GM19452 (cell line): ENCODE measurements at regions not wholly inside any gene's neighbourhood (a gene's known extent, or its start where the extent isn't known, plus 50 kb on each side); places are given as distances from the start of the nearest gene placed in this dataset.

Experiments used
- ATAC-seq: cut with Tn5 transposase; IDR thresholded peaks from one replicate; pipeline ENCODE4 v1.9.1; 2021; ENCODE audit not compliant: unreplicated experiment

DNA sequence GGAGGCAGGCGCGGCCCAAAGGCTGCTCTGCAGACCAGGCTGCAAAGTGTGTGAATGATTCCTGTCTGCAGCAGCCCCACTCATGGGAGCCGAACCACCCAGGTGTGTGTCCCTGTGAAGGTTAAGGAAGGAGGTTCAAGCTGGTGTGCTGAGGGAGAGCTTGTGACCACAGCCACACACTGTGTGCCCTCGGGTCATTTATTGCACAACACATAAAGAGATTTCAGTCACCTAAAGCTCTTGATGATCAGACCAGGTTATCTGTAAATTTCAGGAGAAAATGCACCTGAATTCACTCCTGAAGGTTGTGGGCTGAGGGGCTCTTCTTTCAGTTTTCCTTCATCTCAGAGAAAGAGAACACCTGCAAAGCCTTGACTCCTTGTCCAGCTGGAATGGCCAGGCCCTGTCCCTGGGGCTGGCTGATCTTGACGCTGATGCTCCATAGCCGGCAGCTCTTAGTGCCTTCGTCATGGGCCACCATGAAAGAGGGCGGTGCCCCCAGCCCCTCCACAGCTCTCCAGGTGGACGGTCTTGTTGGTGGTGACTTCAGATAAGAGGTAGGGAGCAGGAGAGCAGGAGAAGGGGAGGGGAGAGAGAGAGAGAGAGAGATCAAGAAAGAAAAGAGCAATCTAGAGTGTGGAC lies 110.8 kb upstream of the C1QTNF9B start:
- ATAC-seq = no peak

DNA sequence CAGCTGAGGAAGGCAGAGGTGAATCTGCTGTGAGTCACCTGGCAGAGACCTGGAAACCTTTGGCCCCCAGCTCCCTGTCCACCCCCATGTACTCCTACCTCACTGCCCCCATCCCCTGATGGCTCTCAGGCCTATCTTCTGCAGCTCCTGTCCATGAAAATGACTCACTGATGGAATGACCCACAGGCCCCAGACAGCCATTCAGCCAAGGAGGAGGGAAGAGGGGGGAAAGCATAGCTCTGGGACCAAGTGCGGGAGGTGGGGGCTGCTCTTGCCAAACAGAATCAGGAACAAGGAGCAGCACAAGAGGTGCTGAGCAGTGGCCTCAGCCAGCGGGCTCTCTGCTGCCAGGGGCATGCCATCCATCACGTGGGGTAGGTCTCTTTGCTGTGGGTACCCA lies 111.4 kb upstream of the C1QTNF9B start:
- no peak for ATAC-seq

- ATAC-seq = no peak
Measured at GRCh38 chr13:24011266-24011665, 114.0 kb upstream of the C1QTNF9B start.

DNA sequence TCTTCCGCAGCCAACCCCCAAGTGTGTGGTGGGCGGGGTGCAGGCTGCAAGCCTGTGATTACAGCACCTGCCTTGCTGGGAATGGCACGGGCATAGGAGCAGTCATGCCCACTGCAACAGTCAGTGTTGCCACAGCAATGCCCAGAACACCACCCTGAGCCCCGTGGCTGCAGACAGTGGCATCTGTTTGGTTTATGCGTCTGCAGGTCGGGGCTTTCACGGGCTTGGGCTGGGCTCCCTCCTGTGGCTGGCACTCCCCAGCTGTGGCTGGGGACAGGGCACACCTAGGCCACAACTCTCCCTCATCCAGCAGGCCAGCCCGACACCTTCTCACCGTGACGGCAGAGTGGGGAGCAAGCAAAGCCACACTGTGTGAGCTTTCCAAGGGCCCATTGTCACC lies 115.3 kb upstream of the C1QTNF9B start:
- ATAC-seq = no peak

DNA sequence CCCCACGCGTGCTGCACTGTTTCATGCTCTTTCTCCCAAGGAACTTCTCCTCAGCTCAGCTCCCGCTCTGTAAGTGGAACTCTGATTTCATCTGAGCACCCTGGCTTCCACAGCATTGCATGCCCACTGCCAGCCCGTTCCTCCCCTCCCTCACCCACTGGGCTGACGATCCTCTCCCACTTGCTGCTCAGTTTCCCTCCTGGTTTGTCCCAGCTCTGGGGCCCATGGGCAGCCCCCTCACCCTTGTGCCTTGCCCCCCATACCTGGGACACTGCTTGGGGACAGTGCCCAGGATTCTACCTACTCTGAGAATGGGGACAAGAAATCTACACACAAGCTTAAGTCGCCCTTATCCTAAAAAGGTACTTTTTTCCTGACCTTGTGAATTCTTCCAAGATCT lies 115.9 kb upstream of the C1QTNF9B start:
- ATAC-seq = no peak

DNA sequence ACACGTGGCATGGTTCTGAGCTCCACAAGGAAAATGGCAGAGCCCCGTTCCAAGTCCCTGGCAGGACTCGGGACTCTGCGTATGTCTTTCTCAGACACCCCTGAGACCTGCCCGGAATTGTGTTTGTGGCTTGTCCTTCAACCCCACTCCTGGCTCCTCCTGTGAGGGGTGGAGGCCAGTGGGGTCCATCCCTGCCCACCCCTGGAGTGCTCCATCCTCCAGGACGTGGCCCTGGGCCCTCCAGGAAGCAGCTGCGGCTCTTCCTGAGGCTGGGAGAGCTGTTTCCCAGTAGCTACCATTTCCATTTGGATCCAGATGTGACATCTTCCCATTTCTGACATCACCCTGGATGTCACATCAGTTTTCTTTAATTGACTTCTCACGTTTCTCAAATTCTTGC lies 118.7 kb upstream of the C1QTNF9B start:
- no peak for ATAC-seq

GRCh38 chr13:24022568-24022967 lies 125.3 kb upstream of the C1QTNF9B start:
- ATAC-seq = no peak

- ATAC-seq = no peak
Measured at GRCh38 chr13:24023073-24023472, 125.8 kb upstream of the C1QTNF9B start.

- ATAC-seq = no peak
Measured at GRCh38 chr13:24027494-24027893, 130.2 kb upstream of the C1QTNF9B start.

DNA sequence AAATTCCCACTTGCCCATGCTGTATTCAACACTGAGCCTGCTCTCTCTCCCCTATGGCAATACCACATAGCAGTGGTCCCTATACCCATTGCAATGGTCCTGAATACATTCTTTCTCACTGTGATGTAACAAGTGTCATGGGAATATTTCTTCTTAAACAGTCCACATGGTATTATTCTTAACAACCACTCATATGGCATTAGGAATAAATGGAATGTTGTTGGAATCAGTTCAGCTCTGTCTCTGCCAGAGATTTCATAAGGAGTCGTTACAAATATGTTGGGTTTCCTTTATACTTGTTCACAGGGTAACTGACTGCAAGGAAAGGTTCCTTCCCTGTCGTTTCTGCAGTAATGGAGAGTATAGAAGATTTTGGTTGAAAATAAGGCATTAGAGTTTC lies 128.3 kb upstream of the SPATA13 start:
- no peak for ATAC-seq

GRCh38 chr13:24032674-24033073 lies 127.8 kb upstream of the SPATA13 start:
- ATAC-seq = no peak

DNA sequence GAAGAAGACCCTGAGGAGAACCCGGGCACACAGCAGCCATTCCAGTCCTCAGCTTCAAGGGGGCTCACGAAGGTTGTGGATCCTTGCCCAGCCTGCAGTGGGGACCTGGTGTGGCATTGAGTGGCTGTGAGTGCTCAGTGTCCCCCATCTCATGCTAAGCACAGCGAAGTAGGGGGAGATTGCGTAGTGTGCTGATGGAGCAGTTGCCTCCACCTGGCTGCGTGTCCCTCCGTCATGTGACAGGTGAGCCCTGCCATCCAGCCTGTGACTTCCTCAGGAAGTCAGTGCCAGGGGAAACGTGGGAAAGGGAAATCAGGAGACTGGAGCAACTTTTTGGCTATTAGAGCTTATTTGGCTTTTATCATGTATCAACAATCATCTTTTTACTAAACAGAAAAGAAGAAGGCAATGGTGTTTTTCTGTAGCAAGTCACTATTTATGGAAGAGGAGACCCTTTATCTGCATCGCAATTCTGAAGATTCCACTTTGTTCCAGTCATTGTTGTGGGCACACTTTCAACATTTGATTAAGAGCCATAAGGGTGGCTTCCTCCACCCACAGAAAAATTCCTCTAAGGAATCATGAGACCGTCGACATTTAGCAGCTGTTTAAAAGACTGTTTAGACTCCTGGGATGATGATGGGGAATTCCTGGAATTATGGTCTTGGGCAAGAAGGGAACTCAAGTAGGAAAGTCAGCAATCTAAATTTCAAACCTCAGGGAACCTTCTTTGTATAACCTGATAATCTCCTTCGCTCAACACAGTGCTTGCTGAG lies 126.8 kb upstream of the SPATA13 start:
- no peak for ATAC-seq

- no peak for ATAC-seq
Measured at GRCh38 chr13:24035411-24035810, 125.1 kb upstream of the SPATA13 start.

DNA sequence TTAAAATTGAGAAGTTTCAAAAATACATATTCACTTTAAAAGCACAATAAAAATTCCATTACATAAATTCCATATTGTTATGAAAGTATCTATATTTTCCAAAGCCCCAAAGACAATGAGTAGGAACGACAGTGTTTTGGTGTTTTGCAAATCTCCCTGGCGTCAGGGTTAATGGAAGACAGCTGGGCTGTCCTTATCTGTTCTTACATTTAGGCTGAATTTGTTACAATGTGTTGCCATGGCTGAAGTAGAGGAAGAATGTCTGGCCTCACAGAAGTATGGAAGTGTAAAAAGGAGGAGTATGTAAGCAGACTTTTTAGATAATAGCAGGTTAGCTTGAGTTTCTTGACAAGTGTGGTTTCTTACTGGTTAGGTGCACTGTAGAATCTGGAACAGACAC lies 124.4 kb upstream of the SPATA13 start:
- ATAC-seq = no peak

- ATAC-seq = no peak
Measured at GRCh38 chr13:24038405-24038804, 122.1 kb upstream of the SPATA13 start.

GRCh38 chr13:24038841-24039330 lies 121.6 kb upstream of the SPATA13 start:
- no peak for ATAC-seq

DNA sequence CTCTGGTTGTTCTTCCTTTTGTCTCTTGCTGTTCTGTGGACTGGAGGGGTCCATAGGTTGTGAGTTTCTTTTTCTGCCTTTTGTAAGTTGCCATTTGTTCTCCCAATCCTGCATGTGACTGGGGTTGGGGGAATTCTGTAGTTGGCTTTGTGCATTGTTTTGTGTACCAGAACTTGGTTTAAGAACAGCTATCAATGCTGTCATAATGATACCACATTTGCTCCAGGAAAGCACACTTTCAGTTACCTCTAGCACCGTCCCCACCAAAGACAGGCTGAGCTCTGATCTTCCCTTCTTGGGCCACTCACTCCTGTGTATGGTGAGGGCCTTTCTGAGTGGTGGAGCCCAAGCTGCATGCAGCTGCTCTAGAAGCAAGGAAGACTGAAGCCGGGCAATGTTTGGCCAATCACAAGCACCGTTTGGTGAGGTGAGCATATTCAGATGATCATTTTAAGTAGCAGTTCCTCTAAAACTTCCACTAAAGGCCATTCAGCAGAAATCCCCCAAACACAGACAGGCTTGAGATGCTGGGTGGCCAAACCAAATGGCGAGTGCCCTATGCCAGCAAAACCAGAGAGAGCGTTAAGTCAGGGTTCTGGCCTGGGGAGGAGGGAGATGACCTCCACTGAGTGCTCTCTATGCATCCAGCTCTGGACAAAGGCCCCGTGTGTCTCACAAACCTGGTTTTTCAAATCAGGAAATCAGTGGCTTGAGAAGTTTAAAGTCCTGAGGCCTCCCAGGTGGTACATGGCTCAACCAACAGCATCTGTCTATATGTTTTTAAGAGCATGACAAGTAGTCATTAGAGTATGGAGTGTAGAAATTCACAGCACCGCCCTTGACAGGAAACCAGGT lies 120.7 kb upstream of the SPATA13 start:
- ATAC-seq = peak; percentile 75

- ATAC-seq = no peak
Measured at GRCh38 chr13:24040835-24041234, 119.7 kb upstream of the SPATA13 start.

DNA sequence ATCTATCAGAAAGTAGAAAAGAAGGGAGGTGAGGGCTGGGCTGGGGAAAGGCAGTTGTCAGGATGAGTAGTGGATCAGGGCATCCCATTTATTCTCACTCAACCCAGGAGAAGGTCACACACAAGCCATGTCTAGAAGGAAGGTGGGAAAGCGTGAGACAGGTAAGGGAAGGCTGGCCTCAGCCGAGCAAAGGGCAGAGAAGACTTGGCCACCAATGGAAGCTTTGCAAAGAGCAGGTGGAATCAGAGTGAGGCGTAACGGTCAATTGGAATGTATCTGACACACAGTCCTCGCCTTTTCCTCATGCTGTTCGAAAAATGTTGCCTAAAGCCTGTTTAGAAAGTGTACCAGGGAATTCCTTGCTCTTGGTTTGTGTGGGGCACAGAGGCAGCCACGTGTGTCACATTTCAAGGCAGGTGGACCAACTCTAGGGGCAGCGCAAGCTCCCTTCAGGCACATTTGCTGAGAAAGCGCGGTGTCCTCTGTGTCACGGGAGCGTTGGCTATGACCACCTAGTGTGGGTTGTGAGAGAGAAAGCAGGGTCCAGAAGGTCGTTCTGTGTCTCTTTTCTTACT lies 118.8 kb upstream of the SPATA13 start:
- no peak for ATAC-seq

DNA sequence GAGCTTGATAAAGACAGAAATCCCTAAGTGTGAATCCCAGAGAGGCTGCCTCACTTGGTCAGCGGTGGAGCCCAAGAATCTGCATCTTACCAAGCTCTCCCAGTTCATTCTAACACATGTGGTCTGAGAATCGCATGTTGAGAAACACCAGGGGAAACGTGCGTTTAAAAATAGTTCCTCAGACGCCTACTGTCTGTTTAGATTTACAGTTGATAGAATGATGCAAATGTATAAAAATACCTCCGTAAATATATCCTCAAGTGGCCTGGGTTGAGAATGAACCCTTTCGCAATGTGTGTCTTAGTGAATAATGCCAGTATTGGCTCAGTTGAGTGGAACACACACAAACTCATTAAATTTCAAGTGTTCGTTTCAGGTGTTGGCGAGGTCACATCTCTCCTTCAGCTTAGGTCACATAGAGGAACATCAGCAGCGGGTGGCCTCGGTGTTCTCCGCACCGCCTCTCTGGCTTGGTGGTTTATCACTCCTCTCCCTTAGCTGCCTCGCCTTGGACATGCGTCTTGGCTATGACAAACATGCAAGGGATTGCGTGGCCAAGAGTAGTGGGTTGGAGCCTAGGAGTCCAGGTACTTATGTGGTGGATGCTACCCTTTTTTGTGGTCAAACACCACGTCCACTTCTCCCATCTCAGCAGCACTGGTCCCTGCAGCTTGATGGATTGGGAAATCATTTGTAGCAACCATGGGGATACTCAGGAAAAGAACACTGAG lies 117.6 kb upstream of the SPATA13 start:
- ATAC-seq = no peak
